ENCODE measurements at regions not wholly inside any gene's neighbourhood (a gene's known extent, or its start where the extent isn't known, plus 50 kb on each side); places are given as distances from the start of the nearest gene placed in this dataset.

- TF ChIP-seq CTCF (IDR thresholded peaks at IDR 0.05), result no peak
- no peak for TF ChIP-seq POLR2A (IDR thresholded peaks at IDR 0.05)
Measured at GRCh38 chr12:114491916-114492315, 86.0 kb upstream of the TBX5 start.
